GM18867 (cell line): ENCODE measurements at regions not wholly inside any gene's neighbourhood (a gene's known extent, or its start where the extent isn't known, plus 50 kb on each side); places are given as distances from the start of the nearest gene placed in this dataset.

Experiments
- ATAC-seq: cut with Tn5 transposase; IDR thresholded peaks from one replicate; pipeline ENCODE4 v1.9.1; 2021; ENCODE audit warnings: mild to moderate bottlenecking, moderate library complexity; ENCODE audit not compliant: unreplicated experiment

GRCh38 chr12:96131230-96131788 is 62.9 kb upstream of the ELK3 start:
- no peak for ATAC-seq

GRCh38 chr12:96132819-96133218 is 61.4 kb upstream of the ELK3 start:
- no peak for ATAC-seq

- ATAC-seq = no peak
Observed at GRCh38 chr12:96134200-96134599, 60.0 kb upstream of the ELK3 start.

DNA sequence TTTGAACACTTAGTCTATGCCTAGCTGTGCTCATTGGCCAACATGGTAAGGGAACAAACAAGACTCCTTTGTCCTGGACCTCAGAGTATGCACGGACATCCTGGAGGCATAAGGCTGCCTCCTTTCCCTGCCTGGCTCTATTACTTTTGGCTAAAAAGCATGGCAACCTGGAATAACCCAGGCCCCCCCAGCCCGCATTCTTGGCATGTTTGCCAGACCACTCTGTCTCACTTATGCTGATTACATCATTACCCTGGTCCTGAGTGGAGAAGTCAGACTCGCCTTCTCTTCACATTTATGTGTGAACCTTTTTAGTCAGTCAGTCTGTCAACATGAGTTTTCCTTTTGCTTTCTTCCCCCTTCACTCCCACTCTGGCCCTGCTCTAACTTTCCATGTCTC is 58.0 kb upstream of the ELK3 start:
- no peak for ATAC-seq

- ATAC-seq = no peak
Observed at GRCh38 chr12:96136725-96137378, 57.3 kb upstream of the ELK3 start.

DNA sequence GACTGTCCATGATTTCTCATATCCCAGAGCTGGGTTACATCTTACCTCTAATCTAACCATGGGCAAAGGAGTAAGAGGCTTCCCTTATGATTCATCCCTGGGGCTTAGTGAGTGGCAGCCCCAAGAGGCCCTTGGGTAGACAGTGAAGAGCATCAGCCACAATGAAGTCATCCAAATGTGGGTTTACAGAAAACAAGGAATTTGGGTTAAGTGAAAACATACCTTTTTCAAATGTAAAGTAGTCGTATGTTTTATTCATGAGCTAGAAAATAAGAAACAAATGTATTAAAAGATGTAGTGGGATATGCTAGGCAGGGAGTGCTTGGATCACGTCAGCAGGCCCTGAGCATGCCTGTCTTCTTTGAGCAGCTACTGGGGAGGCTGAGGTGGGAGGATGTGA is 54.0 kb upstream of the ELK3 start:
- no peak for ATAC-seq

DNA sequence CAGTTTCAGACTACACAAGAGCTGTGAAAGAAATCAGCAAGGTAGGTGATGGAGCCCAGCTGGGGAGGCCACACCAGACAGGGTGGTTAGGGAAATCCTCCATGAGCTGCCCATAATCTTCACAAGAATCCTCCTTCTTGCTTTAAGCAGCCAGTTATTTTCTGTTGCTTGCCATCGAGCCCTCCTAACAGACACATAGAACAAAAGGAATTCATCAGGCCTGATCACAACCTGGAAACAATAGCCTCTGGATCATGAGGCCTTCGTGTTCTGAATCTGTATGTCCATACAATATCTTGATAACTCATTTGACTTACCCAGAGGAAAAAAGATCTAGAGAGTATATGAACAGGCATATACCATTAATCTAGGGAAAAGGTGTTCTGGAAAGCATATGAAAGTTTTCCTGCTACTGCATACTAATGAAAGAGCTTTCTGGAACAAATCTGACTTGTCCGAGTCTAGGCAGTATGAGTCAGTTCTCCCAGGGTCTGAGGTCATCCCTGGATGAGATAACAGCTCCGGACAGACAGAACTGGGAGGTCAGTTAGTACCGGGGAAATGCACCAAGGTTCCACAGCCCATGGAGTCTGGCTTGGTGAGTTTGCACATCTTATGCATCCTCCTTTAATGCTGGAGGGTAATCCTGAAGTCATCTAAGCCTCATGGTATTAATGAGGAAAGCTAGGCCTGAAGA is 52.8 kb upstream of the ELK3 start:
- no peak for ATAC-seq

DNA sequence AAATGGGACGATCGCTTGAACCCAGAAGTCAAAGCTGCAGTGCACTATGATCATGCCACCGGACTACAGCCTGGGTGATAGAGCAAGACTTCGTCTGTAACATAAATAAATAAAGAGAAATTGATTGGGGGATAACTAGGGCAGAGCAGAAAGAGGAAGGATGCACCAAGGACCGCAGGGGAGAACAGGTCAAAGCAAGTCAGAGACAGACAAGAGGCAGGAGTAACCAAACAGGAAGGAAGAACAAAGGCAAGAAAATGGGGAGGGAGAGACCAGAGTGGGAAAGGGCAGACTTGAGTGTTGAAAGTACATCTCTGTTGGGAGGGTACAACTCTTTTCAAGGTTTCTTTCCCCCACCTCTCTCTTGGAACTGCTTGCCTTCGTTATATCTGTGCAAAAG is 50.8 kb upstream of the ELK3 start:
- no peak for ATAC-seq

DNA sequence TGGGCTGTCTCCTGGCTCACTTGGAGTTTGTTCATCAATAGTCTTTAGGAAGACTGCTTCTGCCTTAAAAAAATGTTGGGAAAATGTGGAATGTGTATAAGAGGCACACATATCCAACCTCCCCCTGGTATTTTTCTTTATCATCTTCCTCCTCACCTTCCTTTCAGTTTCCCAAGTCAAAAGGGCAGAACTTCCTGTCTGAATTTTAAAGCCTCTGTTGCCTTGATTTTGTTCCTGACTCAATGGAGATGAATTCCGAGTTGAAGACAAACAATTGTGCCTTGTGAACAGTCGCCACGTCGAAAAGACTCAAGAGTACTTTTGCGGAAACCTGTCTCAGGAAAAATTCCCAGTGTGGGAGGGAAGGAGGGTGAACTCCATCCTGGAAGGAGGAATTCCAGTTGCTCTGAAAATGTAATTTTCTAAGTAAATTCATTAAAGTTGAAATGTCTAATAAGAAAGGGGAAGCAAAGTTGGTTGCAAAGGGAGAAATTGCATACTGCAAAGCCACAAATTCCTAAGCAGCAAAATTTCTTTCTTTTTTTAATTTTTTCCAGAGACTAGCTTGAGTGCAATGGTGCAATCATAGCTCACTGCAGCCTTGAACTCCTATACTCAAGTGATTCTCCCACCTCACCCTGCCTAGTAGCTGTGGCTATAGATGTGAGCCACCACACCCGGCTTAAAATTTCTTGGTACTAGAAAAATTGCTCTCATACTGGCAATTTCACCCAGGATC is 50.2 kb upstream of the ELK3 start:
- no peak for ATAC-seq
